Activated naive CD8-positive, alpha-beta T cell treated with anti-CD3 and anti-CD28 coated beads for 36 hours (primary cell): ENCODE measurements at regions not wholly inside any gene's neighbourhood (a gene's known extent, or its start where the extent isn't known, plus 50 kb on each side); places are given as distances from the start of the nearest gene placed in this dataset.

Experiments
- DNase-seq: peaks from one replicate; pipeline ENCODE4 v3.0.0; 2021
- H3K27ac Mint-ChIP-seq: one replicate; pipeline ENCODE4 v1.8.0; 2022; ENCODE audit warnings: mild to moderate bottlenecking, moderate library complexity, mixed read lengths
- H3K27me3 Mint-ChIP-seq: one replicate; pipeline ENCODE4 v1.8.0; 2022; ENCODE audit warnings: mild to moderate bottlenecking, mixed read lengths
- H3K36me3 Mint-ChIP-seq: one replicate; pipeline ENCODE4 v1.8.0; 2021; ENCODE audit warnings: mild to moderate bottlenecking, mixed read lengths
- H3K4me1 Mint-ChIP-seq: one replicate; pipeline ENCODE4 v1.8.0; 2021; ENCODE audit warnings: mixed read lengths
- H3K4me3 Mint-ChIP-seq: one replicate; pipeline ENCODE4 v1.8.0; 2022; ENCODE audit warnings: mild to moderate bottlenecking, moderate library complexity, mixed read lengths
- H3K9me3 Mint-ChIP-seq: one replicate; pipeline ENCODE4 v1.8.0; 2022; ENCODE audit warnings: mixed read lengths

DNA sequence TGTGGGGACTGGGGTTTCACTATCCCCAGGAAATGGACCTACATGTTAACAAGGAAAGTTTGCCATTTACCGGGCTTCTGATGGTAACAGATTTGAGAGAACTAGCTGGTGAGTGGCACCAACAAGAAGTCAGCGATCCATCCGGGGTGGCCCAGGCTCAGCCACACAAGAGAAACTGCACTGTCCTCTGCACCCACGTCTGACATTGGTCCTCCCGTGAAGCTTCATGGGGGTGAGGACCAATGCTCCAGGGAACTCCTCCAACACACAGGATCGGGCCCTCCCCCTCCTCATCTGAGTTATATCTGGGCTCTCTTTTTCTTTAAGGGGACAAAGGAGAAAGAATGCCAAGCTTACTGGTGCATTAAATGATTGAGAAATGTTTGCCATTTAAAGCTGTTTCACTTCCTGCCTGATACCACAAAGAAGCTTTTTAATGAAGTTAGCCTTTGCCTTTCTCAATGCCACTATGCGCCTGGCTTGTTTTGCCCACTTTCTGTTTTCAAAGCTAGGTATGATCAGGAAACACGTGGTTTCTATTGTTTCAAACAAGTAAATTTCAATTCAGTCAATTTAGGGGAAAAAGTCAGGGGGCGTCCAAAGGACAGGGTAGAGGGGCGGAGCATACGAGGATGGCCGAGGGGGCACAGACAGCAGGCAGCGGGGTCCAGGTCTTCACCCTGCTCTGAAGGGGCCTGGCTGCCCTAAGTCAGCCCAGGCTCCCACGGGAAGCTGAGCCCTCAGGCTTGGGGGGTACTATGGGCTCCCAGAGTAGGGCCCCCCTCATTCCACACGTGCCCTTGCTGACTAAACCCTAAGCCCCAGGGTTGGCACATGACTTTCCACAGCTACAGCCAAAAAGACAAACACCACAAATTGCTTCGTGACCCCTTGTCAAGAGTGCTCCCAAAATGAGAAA is 204.0 kb upstream of the ID2 start:
- DNase-seq, result no peak
- peaks cover 1% of the 10 kb centered on the region for H3K9me3 Mint-ChIP-seq
- peak overlapping the region; percentile 89 for H3K27ac Mint-ChIP-seq
- H3K36me3 Mint-ChIP-seq, result peaks cover 1% of the 10 kb centered on the region
- peaks cover 77% of the 10 kb centered on the region for H3K4me1 Mint-ChIP-seq
- no peak overlapping the region for H3K4me3 Mint-ChIP-seq
- H3K27me3 Mint-ChIP-seq, result no peaks in the 10 kb centered on the region

- Mint-ChIP-seq H3K4me1 (peaks cover 79% of the 10 kb centered on the region), H3K4me3 (no peak overlapping the region), H3K36me3 (peaks cover 3% of the 10 kb centered on the region), H3K27ac (peak overlapping the region; percentile 89), H3K27me3 (no peaks in the 10 kb centered on the region), H3K9me3 (peaks cover 1% of the 10 kb centered on the region)
- no peak for DNase-seq
Observed at GRCh38 chr2:8478471-8478793, 203.4 kb upstream of the ID2 start.

- Mint-ChIP-seq H3K27me3 (no peaks in the 10 kb centered on the region), H3K4me1 (peaks cover 78% of the 10 kb centered on the region), H3K27ac (no peak overlapping the region), H3K4me3 (no peak overlapping the region), H3K36me3 (peaks cover 3% of the 10 kb centered on the region), H3K9me3 (no peaks in the 10 kb centered on the region)
- DNase-seq, result no peak
Observed at GRCh38 chr2:8479298-8479697, 202.6 kb upstream of the ID2 start.

- Mint-ChIP-seq H3K27ac (peak overlapping the region; percentile 61), H3K4me1 (peaks cover 66% of the 10 kb centered on the region), H3K36me3 (peaks cover 3% of the 10 kb centered on the region), H3K4me3 (no peak overlapping the region), H3K9me3 (no peaks in the 10 kb centered on the region), H3K27me3 (no peaks in the 10 kb centered on the region)
- DNase-seq, result no peak
Observed at GRCh38 chr2:8480915-8481314, 200.9 kb upstream of the ID2 start.

GRCh38 chr2:8481463-8482009 is 200.3 kb upstream of the ID2 start:
- peak; percentile 55 for DNase-seq
- peaks cover under 1% of the 10 kb centered on the region for H3K27me3 Mint-ChIP-seq

DNA sequence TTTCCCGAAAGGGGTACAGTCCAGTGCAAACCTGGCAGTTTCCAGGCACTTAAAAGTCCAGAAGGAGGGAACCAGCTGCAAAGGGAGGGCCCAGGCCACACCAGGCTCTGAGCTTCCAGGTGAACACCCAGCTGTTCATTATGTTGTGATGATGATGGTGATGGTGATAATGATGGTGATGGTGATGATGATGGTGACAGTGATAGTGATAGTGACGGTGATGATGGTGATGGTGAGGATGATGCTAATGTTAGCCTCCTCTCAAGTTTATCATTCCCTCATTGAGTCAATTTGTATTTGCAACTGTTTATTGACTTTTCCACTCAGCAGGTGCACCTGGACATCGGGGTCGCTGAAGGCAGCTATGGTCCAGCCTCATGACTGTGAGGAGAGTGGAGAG is 199.4 kb upstream of the ID2 start:
- no peak overlapping the region for H3K27ac Mint-ChIP-seq
- no peaks in the 10 kb centered on the region for H3K9me3 Mint-ChIP-seq
- no peak overlapping the region for H3K4me3 Mint-ChIP-seq
- H3K4me1 Mint-ChIP-seq, result peaks cover 64% of the 10 kb centered on the region
- H3K36me3 Mint-ChIP-seq, result peaks cover 6% of the 10 kb centered on the region
- peaks cover 4% of the 10 kb centered on the region for H3K27me3 Mint-ChIP-seq
- no peak for DNase-seq

More at GRCh38 chr2:8481463-8482009, 200.3 kb upstream of the ID2 start:
- peaks cover 67% of the 10 kb centered on the region for H3K4me1 Mint-ChIP-seq
- peaks cover 5% of the 10 kb centered on the region for H3K36me3 Mint-ChIP-seq
- H3K9me3 Mint-ChIP-seq, result no peaks in the 10 kb centered on the region
- no peak overlapping the region for H3K4me3 Mint-ChIP-seq
- H3K27ac Mint-ChIP-seq, result peak overlapping the region; percentile 61

DNA sequence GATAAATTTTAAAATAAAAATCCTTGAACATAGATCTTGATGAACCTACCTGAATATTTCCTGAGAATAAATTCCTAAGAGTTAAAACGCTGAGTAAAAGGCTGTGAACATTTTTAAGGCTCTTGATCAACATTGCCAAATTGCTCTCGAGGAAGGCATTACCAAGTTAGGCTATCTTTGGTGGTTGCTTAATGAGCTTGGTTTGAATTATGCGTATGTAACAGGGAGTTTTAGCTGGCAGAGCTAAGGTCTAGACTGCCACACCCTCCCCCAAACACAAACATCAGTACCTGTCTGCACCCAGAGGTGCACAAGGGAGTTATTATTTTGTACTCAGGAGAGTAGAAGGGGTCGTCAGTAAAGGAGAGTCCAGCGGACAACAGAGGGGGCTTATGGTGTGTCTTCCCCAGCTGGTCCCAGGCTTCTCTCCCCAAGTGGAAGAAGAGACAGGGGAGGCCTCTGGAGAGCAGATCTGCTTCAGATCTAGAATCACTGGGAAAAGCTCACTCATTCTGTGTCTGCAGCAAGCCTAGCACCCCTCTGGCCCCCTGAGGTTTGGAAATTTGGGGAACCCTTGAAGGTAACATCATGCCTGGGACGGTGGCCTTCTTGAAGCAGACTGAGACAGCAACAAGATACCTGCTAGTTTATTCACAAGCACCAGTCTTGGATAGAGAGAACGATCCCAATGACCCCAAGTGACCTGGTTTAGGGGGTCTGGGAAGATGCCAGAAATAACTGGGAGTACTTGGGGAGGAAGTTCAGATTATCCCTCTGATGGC is 197.2 kb upstream of the ID2 start:
- Mint-ChIP-seq H3K36me3 (peaks cover 8% of the 10 kb centered on the region), H3K27me3 (peaks cover 10% of the 10 kb centered on the region), H3K9me3 (no peaks in the 10 kb centered on the region), H3K4me1 (peaks cover 69% of the 10 kb centered on the region), H3K4me3 (no peak overlapping the region), H3K27ac (no peak overlapping the region)
- no peak for DNase-seq

DNA sequence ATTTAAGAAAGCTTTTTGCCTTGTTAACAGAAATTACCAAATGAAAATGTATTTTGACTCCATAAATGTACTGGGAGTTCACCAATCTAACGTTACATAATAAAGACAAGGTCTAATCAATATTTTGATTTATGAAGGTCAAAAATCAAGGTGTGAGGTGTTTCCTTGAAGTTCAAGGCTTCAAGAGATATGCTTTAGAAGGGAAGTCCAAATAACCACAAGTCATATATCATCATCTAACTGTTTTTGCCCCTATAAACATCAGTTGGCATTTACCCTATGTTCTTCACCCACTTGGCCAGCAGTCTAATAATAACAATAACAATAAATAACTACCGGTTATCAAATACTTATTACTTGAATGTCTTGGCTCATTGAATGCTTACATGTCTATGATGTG is 196.1 kb upstream of the ID2 start:
- H3K4me1 Mint-ChIP-seq, result peaks cover 60% of the 10 kb centered on the region
- H3K36me3 Mint-ChIP-seq, result peaks cover 8% of the 10 kb centered on the region
- no peaks in the 10 kb centered on the region for H3K9me3 Mint-ChIP-seq
- H3K27ac Mint-ChIP-seq, result no peak overlapping the region
- no peak for DNase-seq
- H3K27me3 Mint-ChIP-seq, result peaks cover 10% of the 10 kb centered on the region
- no peak overlapping the region for H3K4me3 Mint-ChIP-seq

- no peak for DNase-seq
- H3K4me3 Mint-ChIP-seq, result no peak overlapping the region
- no peak overlapping the region for H3K27ac Mint-ChIP-seq
- H3K4me1 Mint-ChIP-seq, result peaks cover 57% of the 10 kb centered on the region
- no peaks in the 10 kb centered on the region for H3K9me3 Mint-ChIP-seq
- peaks cover 8% of the 10 kb centered on the region for H3K36me3 Mint-ChIP-seq
- peaks cover 10% of the 10 kb centered on the region for H3K27me3 Mint-ChIP-seq
Observed at GRCh38 chr2:8486141-8486540, 195.7 kb upstream of the ID2 start.

- peak; percentile 8 for DNase-seq
- Mint-ChIP-seq H3K27ac (peak overlapping the region; percentile 77), H3K9me3 (no peaks in the 10 kb centered on the region), H3K4me1 (peaks cover 43% of the 10 kb centered on the region), H3K4me3 (peak overlapping the region; percentile 76), H3K36me3 (peaks cover 8% of the 10 kb centered on the region), H3K27me3 (peaks cover 10% of the 10 kb centered on the region)
Observed at GRCh38 chr2:8487461-8487932, 194.4 kb upstream of the ID2 start.

DNA sequence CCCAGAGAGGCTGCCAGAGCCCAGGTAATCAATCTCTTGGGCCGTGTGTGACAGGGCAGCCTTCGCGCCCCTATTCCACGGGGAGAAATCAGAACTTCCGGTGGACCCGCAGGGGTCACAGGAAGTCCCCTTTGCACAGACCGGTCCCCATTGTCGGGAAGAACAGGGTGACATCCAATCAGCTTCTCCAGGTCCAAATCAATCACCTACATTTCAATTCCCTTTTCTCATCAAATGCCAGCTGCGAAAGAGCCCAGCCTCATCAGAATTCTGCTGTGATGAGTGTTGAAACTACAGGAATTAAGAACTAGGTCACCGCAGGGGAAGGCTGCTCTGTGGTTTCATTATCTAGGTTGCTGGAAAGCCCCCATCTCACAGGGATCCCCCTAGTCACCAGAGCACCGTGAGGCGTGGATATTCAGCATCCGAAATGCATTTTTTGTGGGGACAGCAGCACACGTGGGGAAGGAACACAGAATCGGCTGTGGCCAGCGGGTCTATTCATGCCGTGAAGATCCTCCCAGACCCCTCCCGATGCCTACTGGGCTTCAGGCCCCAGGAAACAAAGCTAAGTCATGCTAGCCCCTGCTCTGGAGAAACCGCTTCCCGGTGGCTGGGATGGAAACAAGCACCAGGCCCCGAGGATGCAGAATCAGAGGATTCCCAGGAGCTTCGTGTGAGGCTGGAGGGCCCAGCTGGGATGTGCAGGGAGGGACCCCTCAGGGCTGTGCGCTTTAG is 193.7 kb upstream of the ID2 start:
- peaks cover 37% of the 10 kb centered on the region for H3K4me1 Mint-ChIP-seq
- peaks cover 5% of the 10 kb centered on the region for H3K36me3 Mint-ChIP-seq
- H3K4me3 Mint-ChIP-seq, result peak overlapping the region; percentile 76
- peak overlapping the region; percentile 77 for H3K27ac Mint-ChIP-seq
- peak; percentile 69 for DNase-seq
- no peaks in the 10 kb centered on the region for H3K9me3 Mint-ChIP-seq
- H3K27me3 Mint-ChIP-seq, result peaks cover 10% of the 10 kb centered on the region

DNA sequence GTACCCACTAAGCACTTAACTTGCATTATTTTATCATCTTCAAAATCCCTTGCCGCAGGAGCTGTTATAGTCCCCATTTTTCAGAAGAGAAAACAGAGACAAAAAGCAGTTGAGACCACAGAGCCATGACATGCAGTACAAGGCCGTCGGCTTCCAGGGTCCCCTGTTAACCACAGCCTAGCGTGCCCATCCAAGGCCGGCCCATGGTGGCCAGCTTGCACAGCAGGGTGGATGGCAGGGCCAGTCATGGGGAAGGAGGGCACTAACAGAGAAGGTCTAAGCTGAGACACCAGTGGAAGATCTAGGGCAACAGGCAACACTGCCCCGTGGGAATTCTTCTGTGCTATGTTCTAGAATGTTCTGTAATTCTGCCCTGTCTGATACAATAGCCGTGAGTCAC is 192.6 kb upstream of the ID2 start:
- peaks cover 33% of the 10 kb centered on the region for H3K4me1 Mint-ChIP-seq
- H3K27ac Mint-ChIP-seq, result no peak overlapping the region
- no peak overlapping the region for H3K4me3 Mint-ChIP-seq
- peaks cover 10% of the 10 kb centered on the region for H3K27me3 Mint-ChIP-seq
- DNase-seq, result no peak
- H3K36me3 Mint-ChIP-seq, result peaks cover 5% of the 10 kb centered on the region
- no peaks in the 10 kb centered on the region for H3K9me3 Mint-ChIP-seq

- Mint-ChIP-seq H3K4me3 (no peak overlapping the region), H3K9me3 (no peaks in the 10 kb centered on the region), H3K27me3 (peaks cover 10% of the 10 kb centered on the region), H3K27ac (no peak overlapping the region), H3K36me3 (peaks cover 5% of the 10 kb centered on the region), H3K4me1 (peaks cover 33% of the 10 kb centered on the region)
- DNase-seq, result no peak
Observed at GRCh38 chr2:8489751-8490150, 192.1 kb upstream of the ID2 start.

DNA sequence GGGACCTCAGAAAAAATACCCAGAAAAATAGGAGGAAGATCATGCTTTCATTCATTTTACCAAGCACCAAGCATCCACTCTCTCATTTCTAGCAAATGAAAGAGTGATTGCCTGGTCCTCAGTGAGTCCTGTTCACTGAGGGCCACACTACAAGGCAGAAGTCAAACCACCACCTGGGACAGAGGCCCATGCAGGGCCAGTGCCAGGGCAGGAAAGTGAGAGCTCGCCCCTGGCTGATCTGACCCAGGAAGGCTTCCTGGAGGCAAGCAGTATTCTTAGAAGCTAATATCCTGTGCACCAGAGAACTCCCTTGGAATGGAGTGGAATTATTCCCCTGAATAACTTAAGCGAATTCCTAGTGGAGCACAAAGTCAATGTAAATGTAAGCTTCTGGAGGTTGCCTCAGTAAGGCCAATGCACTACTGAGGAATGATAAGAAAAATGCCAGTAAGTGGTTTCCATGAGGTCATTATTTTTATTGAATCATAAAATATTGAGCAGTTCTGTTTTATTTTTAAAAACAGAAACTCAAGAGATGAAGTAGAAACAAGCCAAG is 191.6 kb upstream of the ID2 start:
- no peak overlapping the region for H3K4me3 Mint-ChIP-seq
- DNase-seq, result no peak
- H3K36me3 Mint-ChIP-seq, result peaks cover 5% of the 10 kb centered on the region
- H3K4me1 Mint-ChIP-seq, result peaks cover 34% of the 10 kb centered on the region
- no peak overlapping the region for H3K27ac Mint-ChIP-seq
- no peaks in the 10 kb centered on the region for H3K9me3 Mint-ChIP-seq
- H3K27me3 Mint-ChIP-seq, result peaks cover 10% of the 10 kb centered on the region
